Upper lobe of right lung (tissue), 1 donor: ENCODE measurements at regions not wholly inside any gene's neighbourhood (a gene's known extent, or its start where the extent isn't known, plus 50 kb on each side); places are given as distances from the start of the nearest gene placed in this dataset.

ENCODE experiments used
- ATAC-seq: fragments of 200-7000 bp; cut with Tn5 transposase; one replicate; pipeline ENCODE4 v1.9.1; 2020; ENCODE audit warnings: mild to moderate bottlenecking, moderate library complexity
- DNase-seq: peaks from one replicate; pipeline ENCODE4 v3.0.0-alpha.2; 2020
- H3K27ac ChIP-seq: fragments of 200-600 bp; one replicate; pipeline ENCODE4 v1.8.0; 2022
- H3K27me3 ChIP-seq: fragments of 200-600 bp; one replicate; pipeline ENCODE4 v1.8.0; 2022; ENCODE audit warnings: mild to moderate bottlenecking
- H3K36me3 ChIP-seq: fragments of 200-600 bp; one replicate; pipeline ENCODE4 v1.8.0; 2022
- H3K4me1 ChIP-seq: fragments of 200-600 bp; one replicate; pipeline ENCODE4 v1.8.0; 2022
- H3K4me3 ChIP-seq: fragments of 200-600 bp; one replicate; pipeline ENCODE4 v1.8.0; 2022; ENCODE audit warnings: mild to moderate bottlenecking
- H3K9me3 ChIP-seq: fragments of 200-600 bp; one replicate; pipeline ENCODE4 v1.8.0; 2022
- intact Hi-C: fragments of 100-400 bp; cut with DNase I; formaldehyde crosslinking; loops from one replicate; pipeline ENCODE4 v1.11.0; 2022
- TF ChIP-seq, protein P1 (sequence below): fragments of 200-600 bp; IDR thresholded peaks from one replicate; pipeline ENCODE4 v1.8.0; 2022; ENCODE audit warnings: antibody characterized with exemption
- donor health status: DM: no; HTN: yes; CAD: no; lungs with severe emphysema.

DNA sequence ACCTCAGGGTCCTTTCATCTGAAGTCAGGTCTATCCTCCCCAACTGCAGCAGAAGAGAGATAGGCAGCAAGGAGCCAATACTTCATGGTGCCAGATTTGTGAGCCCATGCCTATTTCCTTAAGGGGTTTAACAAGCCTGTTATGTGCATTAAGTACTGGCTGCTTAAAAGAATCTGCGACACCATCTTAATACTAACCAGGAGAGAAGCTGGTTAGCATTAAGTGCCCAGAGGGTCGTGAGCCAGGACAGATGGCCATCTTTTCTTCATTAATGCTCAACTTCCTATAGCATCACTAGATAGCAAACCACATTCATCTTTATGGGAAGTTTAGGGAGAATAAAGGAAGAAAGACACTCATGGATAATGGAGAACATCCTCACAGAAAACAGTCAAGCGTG lies 289.1 kb downstream of the ETAA1 start:
- H3K27ac ChIP-seq, result no peak overlapping the region
- H3K4me1 ChIP-seq, result no peaks in the 10 kb centered on the region
- TF ChIP-seq, protein P1, sequence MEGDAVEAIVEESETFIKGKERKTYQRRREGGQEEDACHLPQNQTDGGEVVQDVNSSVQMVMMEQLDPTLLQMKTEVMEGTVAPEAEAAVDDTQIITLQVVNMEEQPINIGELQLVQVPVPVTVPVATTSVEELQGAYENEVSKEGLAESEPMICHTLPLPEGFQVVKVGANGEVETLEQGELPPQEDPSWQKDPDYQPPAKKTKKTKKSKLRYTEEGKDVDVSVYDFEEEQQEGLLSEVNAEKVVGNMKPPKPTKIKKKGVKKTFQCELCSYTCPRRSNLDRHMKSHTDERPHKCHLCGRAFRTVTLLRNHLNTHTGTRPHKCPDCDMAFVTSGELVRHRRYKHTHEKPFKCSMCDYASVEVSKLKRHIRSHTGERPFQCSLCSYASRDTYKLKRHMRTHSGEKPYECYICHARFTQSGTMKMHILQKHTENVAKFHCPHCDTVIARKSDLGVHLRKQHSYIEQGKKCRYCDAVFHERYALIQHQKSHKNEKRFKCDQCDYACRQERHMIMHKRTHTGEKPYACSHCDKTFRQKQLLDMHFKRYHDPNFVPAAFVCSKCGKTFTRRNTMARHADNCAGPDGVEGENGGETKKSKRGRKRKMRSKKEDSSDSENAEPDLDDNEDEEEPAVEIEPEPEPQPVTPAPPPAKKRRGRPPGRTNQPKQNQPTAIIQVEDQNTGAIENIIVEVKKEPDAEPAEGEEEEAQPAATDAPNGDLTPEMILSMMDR, result no peak
- intact Hi-C loops, result no loop called here
- ATAC-seq (no peak), DNase-seq (no peak)
- H3K36me3 ChIP-seq, result no peaks in the 10 kb centered on the region
- H3K9me3 ChIP-seq, result no peaks in the 10 kb centered on the region
- H3K4me3 ChIP-seq, result no peak overlapping the region
- H3K27me3 ChIP-seq, result no peaks in the 10 kb centered on the region

DNA sequence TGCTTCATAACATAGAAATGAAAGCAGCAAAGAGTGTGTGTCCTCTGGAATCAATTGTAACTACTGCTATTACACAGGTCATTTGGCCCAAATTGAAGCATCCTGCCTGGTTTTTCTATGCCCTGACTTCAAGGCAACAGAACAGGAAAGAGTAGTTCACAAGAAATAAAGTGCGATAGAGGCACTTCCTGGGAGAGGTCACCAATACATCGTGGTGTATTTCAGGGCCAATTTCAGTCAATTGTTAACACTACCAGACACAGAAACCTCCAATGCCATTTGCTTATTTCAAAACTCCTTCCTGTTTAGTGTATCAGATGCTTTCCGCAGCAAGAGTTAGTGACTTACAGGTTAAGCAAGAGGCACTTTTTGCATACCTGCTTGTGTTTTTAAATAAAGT lies 292.1 kb downstream of the ETAA1 start:
- no peak for DNase-seq
- Histone ChIP-seq H3K36me3 (no peaks in the 10 kb centered on the region), H3K27ac (no peak overlapping the region), H3K4me1 (no peaks in the 10 kb centered on the region), H3K4me3 (no peak overlapping the region), H3K27me3 (no peaks in the 10 kb centered on the region), H3K9me3 (no peaks in the 10 kb centered on the region)
- intact Hi-C loops, result no loop called here
- TF ChIP-seq, protein P1, result no peak
- no peak for ATAC-seq

DNA sequence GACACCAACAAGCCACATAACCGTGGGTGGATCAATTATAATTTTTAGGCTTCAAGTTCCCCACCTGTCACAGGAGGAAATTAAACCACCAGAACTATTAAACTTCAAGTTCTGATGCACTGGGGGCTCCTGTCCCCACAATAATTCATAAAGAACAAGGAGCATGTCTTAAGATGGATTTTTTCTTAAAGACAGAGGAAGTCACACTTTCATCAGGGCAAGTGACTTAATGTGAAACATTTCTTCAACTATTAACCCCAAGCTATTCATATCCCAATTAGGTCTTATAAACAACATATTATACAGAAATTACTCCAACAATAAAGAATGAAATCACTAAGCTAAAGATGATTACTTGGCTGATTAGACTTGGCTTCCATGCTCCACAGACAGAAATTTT lies 292.5 kb downstream of the ETAA1 start:
- TF ChIP-seq, protein P1, result no peak
- DNase-seq (no peak), ATAC-seq (no peak)

DNA sequence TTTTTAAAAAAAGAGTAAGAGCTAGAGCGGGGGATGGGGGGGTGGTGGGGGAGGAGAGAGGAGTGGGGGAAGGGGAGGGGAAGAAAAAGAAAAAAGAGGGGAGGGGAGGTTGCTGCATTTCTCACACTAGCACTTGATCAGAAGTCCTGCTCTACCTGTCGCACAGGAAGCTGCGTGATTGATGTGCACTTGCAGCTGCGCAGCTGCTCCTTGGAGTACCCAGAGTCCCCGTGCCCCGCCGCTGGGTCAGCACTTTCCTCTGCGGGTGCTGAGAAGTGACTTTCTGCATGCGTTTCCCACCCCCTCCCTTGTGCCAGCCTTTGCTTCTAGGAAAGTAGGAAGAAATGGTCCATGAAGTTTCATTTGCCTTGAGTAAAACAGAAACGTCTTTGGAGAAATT lies 297.3 kb downstream of the ETAA1 start:
- Histone ChIP-seq H3K4me1 (no peaks in the 10 kb centered on the region), H3K9me3 (no peaks in the 10 kb centered on the region), H3K27ac (no peak overlapping the region), H3K36me3 (no peaks in the 10 kb centered on the region), H3K27me3 (no peaks in the 10 kb centered on the region), H3K4me3 (no peak overlapping the region)
- TF ChIP-seq, protein P1, result no peak
- DNase-seq (peak; percentile 62), ATAC-seq (no peak)
- intact Hi-C loops, result no loop called here

More for the DNA sequence above, 292.5 kb downstream of the ETAA1 start:
- H3K4me3 ChIP-seq, result no peak overlapping the region
- H3K36me3 ChIP-seq, result no peaks in the 10 kb centered on the region
- intact Hi-C loops, result no loop called here
- H3K27me3 ChIP-seq, result no peaks in the 10 kb centered on the region
- H3K9me3 ChIP-seq, result no peaks in the 10 kb centered on the region
- no peaks in the 10 kb centered on the region for H3K4me1 ChIP-seq
- no peak overlapping the region for H3K27ac ChIP-seq

DNA sequence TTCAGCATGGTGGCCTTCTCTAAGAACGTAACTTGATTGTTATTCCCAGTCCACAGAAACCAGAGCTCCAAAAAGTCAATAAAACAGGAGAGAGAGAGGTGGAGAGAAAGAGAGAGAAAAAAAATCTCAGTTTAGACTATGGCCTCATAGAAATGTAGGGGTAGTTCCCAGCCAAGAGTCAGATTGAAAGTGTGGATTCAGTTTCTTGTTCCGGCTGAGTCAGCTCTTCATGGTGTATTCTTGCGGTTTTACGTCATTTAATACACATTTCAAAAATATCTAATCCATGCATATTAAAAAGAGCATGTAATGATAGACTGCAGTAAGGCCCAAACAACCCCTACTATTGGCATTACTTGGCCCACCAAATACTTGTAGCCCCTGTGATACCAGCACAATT lies 303.9 kb downstream of the ETAA1 start:
- no peaks in the 10 kb centered on the region for H3K36me3 ChIP-seq
- ATAC-seq (no peak), DNase-seq (no peak)
- H3K4me3 ChIP-seq, result no peak overlapping the region
- no peaks in the 10 kb centered on the region for H3K27me3 ChIP-seq
- TF ChIP-seq, protein P1, result no peak
- intact Hi-C loops, result no loop called here
- no peaks in the 10 kb centered on the region for H3K4me1 ChIP-seq
- H3K9me3 ChIP-seq, result no peaks in the 10 kb centered on the region
- no peak overlapping the region for H3K27ac ChIP-seq

DNA sequence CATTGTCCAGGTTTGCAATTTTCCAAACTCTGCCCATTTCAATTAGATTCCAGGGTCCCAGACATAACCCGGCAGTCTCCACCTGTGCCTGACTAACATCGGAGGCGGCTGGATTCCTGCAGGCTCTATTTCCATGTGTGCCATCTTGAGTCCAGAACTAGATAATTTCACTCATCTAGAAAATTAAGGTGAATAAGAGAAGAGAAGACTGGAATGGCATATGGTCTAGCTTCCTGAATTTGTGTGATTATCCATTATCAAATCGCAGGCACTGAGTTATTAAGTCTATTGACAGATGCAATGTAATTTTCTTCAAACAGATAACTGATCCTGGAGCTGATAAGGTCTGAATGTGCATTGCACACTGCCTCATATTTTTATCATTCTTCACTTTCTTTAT lies 305.2 kb downstream of the ETAA1 start:
- Histone ChIP-seq H3K9me3 (no peaks in the 10 kb centered on the region), H3K27me3 (no peaks in the 10 kb centered on the region), H3K4me3 (no peak overlapping the region), H3K4me1 (no peaks in the 10 kb centered on the region), H3K36me3 (no peaks in the 10 kb centered on the region), H3K27ac (no peak overlapping the region)
- ATAC-seq (no peak), DNase-seq (no peak)
- intact Hi-C loops, result no loop called here
- TF ChIP-seq, protein P1, result no peak
